Activated CD4-positive, alpha-beta memory T cell treated with anti-CD3 and anti-CD28 coated beads for 36 hours (primary cell): ENCODE measurements at regions not wholly inside any gene's neighbourhood (a gene's known extent, or its start where the extent isn't known, plus 50 kb on each side); places are given as distances from the start of the nearest gene placed in this dataset.
"Not testable (repeated sequence)": the region's sequence is repeated elsewhere in the genome, so short reads cannot be mapped to it uniquely, and the experiment has no call there.

Source experiments
- CTCF ChIA-PET: fragments of 350-600 bp; sonication (Branson Sonifier 250); formaldehyde crosslinking; loops from one replicate; lab custom pipeline; 2021; ENCODE audit warnings: antibody characterized with exemption, inconsistent platforms; lab: Charles Lee
- POLR2A ChIA-PET: fragments of 350-600 bp; sonication (Branson Sonifier 250); formaldehyde crosslinking; loops from one replicate; lab custom pipeline; 2021; ENCODE audit warnings: antibody characterized with exemption; lab: Charles Lee
- DNase-seq: peaks from one replicate; pipeline ENCODE4 v3.0.0-alpha.2; 2020
- H3K27ac Mint-ChIP-seq: one replicate; pipeline ENCODE4 v1.8.0; 2021; ENCODE audit warnings: mixed read lengths
- H3K27me3 Mint-ChIP-seq: one replicate; pipeline ENCODE4 v1.8.0; 2021; ENCODE audit warnings: mixed read lengths
- H3K36me3 Mint-ChIP-seq: one replicate; pipeline ENCODE4 v1.8.0; 2021; ENCODE audit warnings: mixed read lengths
- H3K4me1 Mint-ChIP-seq: one replicate; pipeline ENCODE4 v1.8.0; 2021; ENCODE audit warnings: low read depth, mixed read lengths
- H3K4me3 Mint-ChIP-seq: one replicate; pipeline ENCODE4 v1.8.0; 2021; ENCODE audit warnings: mild to moderate bottlenecking, mixed read lengths
- H3K9me3 Mint-ChIP-seq: one replicate; pipeline ENCODE4 v1.8.0; 2021; ENCODE audit warnings: mixed read lengths
- intact Hi-C: fragments of 100-400 bp; cut with micrococcal nuclease; formaldehyde crosslinking; loops from one replicate; pipeline ENCODE4 v1.15.1; 2023

- Mint-ChIP-seq H3K36me3 (no peaks in the 10 kb centered on the region), H3K27ac (no peak overlapping the region), H3K27me3 (no peaks in the 10 kb centered on the region), H3K4me1 (no peaks in the 10 kb centered on the region), H3K4me3 (no peak overlapping the region), H3K9me3 (no peaks in the 10 kb centered on the region)
- POLR2A ChIA-PET: no interaction called here
- CTCF ChIA-PET: no interaction called here
- no peak for DNase-seq
- intact Hi-C loops: no loop called here
These were observed 333.4 kb downstream of the ICE1 start for GRCh38 chr5:5755888-5756287.

- no peak overlapping the region for H3K4me3 Mint-ChIP-seq
- no peaks in the 10 kb centered on the region for H3K9me3 Mint-ChIP-seq
- POLR2A ChIA-PET: no interaction called here
- CTCF ChIA-PET: no interaction called here
- intact Hi-C loops: no loop called here
- H3K4me1 Mint-ChIP-seq: no peaks in the 10 kb centered on the region
- no peaks in the 10 kb centered on the region for H3K27me3 Mint-ChIP-seq
- no peak for DNase-seq
- H3K36me3 Mint-ChIP-seq: no peaks in the 10 kb centered on the region
- no peak overlapping the region for H3K27ac Mint-ChIP-seq
These were observed 330.4 kb downstream of the ICE1 start for GRCh38 chr5:5752844-5753243.

GRCh38 chr5:5751987-5752386 is 329.5 kb downstream of the ICE1 start:
- H3K4me1 Mint-ChIP-seq: no peaks in the 10 kb centered on the region
- no peak for DNase-seq
- CTCF ChIA-PET: no interaction called here
- POLR2A ChIA-PET: no interaction called here
- no peaks in the 10 kb centered on the region for H3K36me3 Mint-ChIP-seq
- H3K4me3 Mint-ChIP-seq: no peak overlapping the region
- intact Hi-C loops: no loop called here
- peaks cover under 1% of the 10 kb centered on the region for H3K9me3 Mint-ChIP-seq
- no peak overlapping the region for H3K27ac Mint-ChIP-seq
- H3K27me3 Mint-ChIP-seq: no peaks in the 10 kb centered on the region

- intact Hi-C loops: no loop called here
- Mint-ChIP-seq H3K27ac (no peak overlapping the region), H3K36me3 (no peaks in the 10 kb centered on the region), H3K4me3 (no peak overlapping the region), H3K27me3 (no peaks in the 10 kb centered on the region), H3K4me1 (no peaks in the 10 kb centered on the region), H3K9me3 (peaks cover 4% of the 10 kb centered on the region)
- ChIA-PET CTCF (no interaction called here), POLR2A (no interaction called here)
- no peak for DNase-seq
These were observed 329.0 kb downstream of the ICE1 start for GRCh38 chr5:5751498-5751897.

GRCh38 chr5:5741418-5741817 is 318.9 kb downstream of the ICE1 start:
- Mint-ChIP-seq H3K27me3 (peaks cover 2% of the 10 kb centered on the region), H3K9me3 (peaks cover 31% of the 10 kb centered on the region), H3K4me3 (no peak overlapping the region), H3K4me1 (no peaks in the 10 kb centered on the region), H3K27ac (no peak overlapping the region), H3K36me3 (no peaks in the 10 kb centered on the region)
- intact Hi-C loops: no loop called here
- ChIA-PET POLR2A (no interaction called here), CTCF (no interaction called here)
- no peak for DNase-seq

GRCh38 chr5:5739490-5739945 is 317.0 kb downstream of the ICE1 start:
- CTCF ChIA-PET: no interaction called here
- DNase-seq: no peak
- Mint-ChIP-seq H3K27ac (no peak overlapping the region), H3K4me1 (no peaks in the 10 kb centered on the region), H3K9me3 (peaks cover 15% of the 10 kb centered on the region), H3K4me3 (no peak overlapping the region), H3K36me3 (no peaks in the 10 kb centered on the region), H3K27me3 (peaks cover 5% of the 10 kb centered on the region)
- POLR2A ChIA-PET: no interaction called here
- intact Hi-C loops: no loop called here

- intact Hi-C loops: no loop called here
- no peaks in the 10 kb centered on the region for H3K36me3 Mint-ChIP-seq
- POLR2A ChIA-PET: no interaction called here
- CTCF ChIA-PET: no interaction called here
- DNase-seq: no peak
- H3K4me1 Mint-ChIP-seq: no peaks in the 10 kb centered on the region
- peaks cover 5% of the 10 kb centered on the region for H3K27me3 Mint-ChIP-seq
- H3K4me3 Mint-ChIP-seq: no peak overlapping the region
- H3K27ac Mint-ChIP-seq: no peak overlapping the region
- H3K9me3 Mint-ChIP-seq: peaks cover 12% of the 10 kb centered on the region
These were observed 316.5 kb downstream of the ICE1 start for GRCh38 chr5:5738797-5739489.

GRCh38 chr5:5736007-5736406 is 313.5 kb downstream of the ICE1 start:
- CTCF ChIA-PET: no interaction called here
- DNase-seq: no peak
- POLR2A ChIA-PET: no interaction called here

GRCh38 chr5:5733058-5733457 is 310.6 kb downstream of the ICE1 start:
- H3K4me1 Mint-ChIP-seq, POLR2A ChIA-PET, intact Hi-C loops, DNase-seq, H3K4me3 Mint-ChIP-seq, H3K27me3 Mint-ChIP-seq, H3K9me3 Mint-ChIP-seq, CTCF ChIA-PET, H3K36me3 Mint-ChIP-seq, H3K27ac Mint-ChIP-seq: not testable (repeated sequence)

More at GRCh38 chr5:5736007-5736406, 313.5 kb downstream of the ICE1 start:
- Mint-ChIP-seq H3K4me3 (no peak overlapping the region), H3K36me3 (no peaks in the 10 kb centered on the region), H3K27ac (no peak overlapping the region), H3K27me3 (peaks cover 5% of the 10 kb centered on the region), H3K9me3 (no peaks in the 10 kb centered on the region), H3K4me1 (no peaks in the 10 kb centered on the region)
- intact Hi-C loops: no loop called here

GRCh38 chr5:5726401-5726800 is 303.9 kb downstream of the ICE1 start:
- intact Hi-C loops: no loop called here
- no peaks in the 10 kb centered on the region for H3K36me3 Mint-ChIP-seq
- no peaks in the 10 kb centered on the region for H3K4me1 Mint-ChIP-seq

GRCh38 chr5:5721881-5722280 is 299.4 kb downstream of the ICE1 start:
- Mint-ChIP-seq H3K36me3 (no peaks in the 10 kb centered on the region), H3K4me3 (no peak overlapping the region), H3K9me3 (no peaks in the 10 kb centered on the region), H3K27ac (no peak overlapping the region), H3K4me1 (no peaks in the 10 kb centered on the region), H3K27me3 (no peaks in the 10 kb centered on the region)
- ChIA-PET POLR2A (no interaction called here), CTCF (no interaction called here)
- DNase-seq: no peak
- intact Hi-C loops: no loop called here

More at GRCh38 chr5:5726401-5726800, 303.9 kb downstream of the ICE1 start:
- POLR2A ChIA-PET: no interaction called here
- DNase-seq: no peak
- H3K27me3 Mint-ChIP-seq: no peaks in the 10 kb centered on the region
- CTCF ChIA-PET: no interaction called here
- H3K4me3 Mint-ChIP-seq: no peak overlapping the region
- H3K9me3 Mint-ChIP-seq: no peaks in the 10 kb centered on the region
- no peak overlapping the region for H3K27ac Mint-ChIP-seq

- Mint-ChIP-seq H3K36me3 (no peaks in the 10 kb centered on the region), H3K4me1 (no peaks in the 10 kb centered on the region), H3K9me3 (no peaks in the 10 kb centered on the region), H3K27me3 (no peaks in the 10 kb centered on the region), H3K4me3 (no peak overlapping the region), H3K27ac (no peak overlapping the region)
- POLR2A ChIA-PET: no interaction called here
- intact Hi-C loops: no loop called here
- CTCF ChIA-PET: no interaction called here
- no peak for DNase-seq
These were observed 296.8 kb downstream of the ICE1 start for GRCh38 chr5:5719292-5719691.

- Mint-ChIP-seq H3K4me3 (no peak overlapping the region), H3K9me3 (no peaks in the 10 kb centered on the region), H3K36me3 (no peaks in the 10 kb centered on the region), H3K4me1 (no peaks in the 10 kb centered on the region), H3K27me3 (no peaks in the 10 kb centered on the region), H3K27ac (no peak overlapping the region)
- POLR2A ChIA-PET: no interaction called here
- CTCF ChIA-PET: no interaction called here
- intact Hi-C loops: no loop called here
- no peak for DNase-seq
These were observed 294.2 kb downstream of the ICE1 start for GRCh38 chr5:5716665-5717064.
